Progenitor cell of endocrine pancreas (in vitro differentiated cells): ENCODE measurements at regions not wholly inside any gene's neighbourhood (a gene's known extent, or its start where the extent isn't known, plus 50 kb on each side); places are given as distances from the start of the nearest gene placed in this dataset.
"Not testable (repeated sequence)": the region's sequence is repeated elsewhere in the genome, so short reads cannot be mapped to it uniquely, and the experiment has no call there.

Source experiments
- DNase-seq: peaks from one replicate; pipeline ENCODE4 v3.0.0; 2021; ENCODE audit warnings: low spot score; ENCODE audit not compliant: unreplicated experiment
- H3K27ac Mint-ChIP-seq: 2 replicates; pipeline ENCODE4 v1.8.0; 2021; ENCODE audit warnings: mild to moderate bottlenecking, moderate library complexity, mixed read lengths
- H3K27me3 Mint-ChIP-seq: 2 replicates; pipeline ENCODE4 v1.8.0; 2021; ENCODE audit warnings: mixed read lengths
- H3K36me3 Mint-ChIP-seq: 2 replicates; pipeline ENCODE4 v1.8.0; 2022; ENCODE audit warnings: mixed read lengths; ENCODE audit not compliant: insufficient read depth
- H3K4me1 Mint-ChIP-seq: 2 replicates; pipeline ENCODE4 v1.8.0; 2021; ENCODE audit warnings: low read depth, mixed read lengths
- H3K4me3 Mint-ChIP-seq: 2 replicates; pipeline ENCODE4 v1.8.0; 2021; ENCODE audit warnings: low read depth, mild to moderate bottlenecking, moderate library complexity, mixed read lengths
- H3K9me3 Mint-ChIP-seq: 2 replicates; pipeline ENCODE4 v1.8.0; 2021; ENCODE audit warnings: low read depth, mixed read lengths
- TF ChIP-seq, protein P1 (sequence below): fragments of 200-600 bp; sonication (generic); IDR thresholded peaks from one replicate; pipeline ENCODE4 v1.5.0; 2021; ENCODE audit warnings: antibody characterized with exemption, mild to moderate bottlenecking; ENCODE audit not compliant: unreplicated experiment

DNA sequence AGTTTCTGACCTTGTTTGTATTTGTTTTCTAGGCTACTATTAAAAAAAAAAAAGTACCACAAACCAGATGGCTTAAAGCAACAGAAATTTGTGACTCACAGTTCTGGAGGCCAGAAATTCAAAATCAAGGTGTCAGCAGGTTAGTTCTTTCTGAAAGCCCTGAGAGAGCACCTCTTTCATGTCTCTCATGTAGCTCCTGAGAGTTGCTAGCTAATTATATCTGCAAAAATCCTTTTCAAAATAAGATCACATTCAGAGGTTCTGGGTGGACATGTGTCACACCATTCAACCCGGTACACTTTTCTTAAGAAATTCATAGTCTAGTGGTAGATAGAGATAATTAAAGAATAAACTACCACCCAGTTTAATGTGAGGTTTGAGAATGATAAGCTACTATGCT, 888.6 kb downstream of the GRID1 start:
- Mint-ChIP-seq H3K4me3 (no peak overlapping the region), H3K27ac (no peak overlapping the region), H3K4me1 (no peaks in the 10 kb centered on the region), H3K27me3 (no peaks in the 10 kb centered on the region), H3K9me3 (peaks cover 2% of the 10 kb centered on the region), H3K36me3 (no peaks in the 10 kb centered on the region)
- DNase-seq: no peak
- TF ChIP-seq, protein P1, sequence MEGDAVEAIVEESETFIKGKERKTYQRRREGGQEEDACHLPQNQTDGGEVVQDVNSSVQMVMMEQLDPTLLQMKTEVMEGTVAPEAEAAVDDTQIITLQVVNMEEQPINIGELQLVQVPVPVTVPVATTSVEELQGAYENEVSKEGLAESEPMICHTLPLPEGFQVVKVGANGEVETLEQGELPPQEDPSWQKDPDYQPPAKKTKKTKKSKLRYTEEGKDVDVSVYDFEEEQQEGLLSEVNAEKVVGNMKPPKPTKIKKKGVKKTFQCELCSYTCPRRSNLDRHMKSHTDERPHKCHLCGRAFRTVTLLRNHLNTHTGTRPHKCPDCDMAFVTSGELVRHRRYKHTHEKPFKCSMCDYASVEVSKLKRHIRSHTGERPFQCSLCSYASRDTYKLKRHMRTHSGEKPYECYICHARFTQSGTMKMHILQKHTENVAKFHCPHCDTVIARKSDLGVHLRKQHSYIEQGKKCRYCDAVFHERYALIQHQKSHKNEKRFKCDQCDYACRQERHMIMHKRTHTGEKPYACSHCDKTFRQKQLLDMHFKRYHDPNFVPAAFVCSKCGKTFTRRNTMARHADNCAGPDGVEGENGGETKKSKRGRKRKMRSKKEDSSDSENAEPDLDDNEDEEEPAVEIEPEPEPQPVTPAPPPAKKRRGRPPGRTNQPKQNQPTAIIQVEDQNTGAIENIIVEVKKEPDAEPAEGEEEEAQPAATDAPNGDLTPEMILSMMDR: no peak

DNA sequence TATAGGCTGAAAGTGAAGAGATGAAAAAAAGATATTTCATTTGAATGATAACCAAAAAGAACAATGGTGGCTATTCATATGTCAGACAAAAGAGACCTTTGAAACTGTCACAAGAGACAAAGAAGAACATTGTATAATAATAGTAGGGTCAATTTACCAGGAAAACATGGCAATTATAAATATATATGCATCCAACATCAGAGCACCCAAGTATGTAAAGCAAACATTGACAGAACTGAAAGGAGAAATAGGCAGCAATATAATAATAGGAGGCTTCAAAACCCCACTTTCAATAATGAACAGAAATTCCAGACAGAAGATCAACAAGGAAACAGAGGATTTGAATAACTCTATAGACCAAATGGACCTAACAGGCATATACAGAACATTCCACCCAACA, 876.2 kb downstream of the GRID1 start:
- TF ChIP-seq, protein P1: no peak
- Mint-ChIP-seq H3K36me3 (no peaks in the 10 kb centered on the region), H3K4me3 (no peak overlapping the region), H3K4me1 (no peaks in the 10 kb centered on the region), H3K27me3 (peaks cover 4% of the 10 kb centered on the region), H3K9me3 (no peaks in the 10 kb centered on the region), H3K27ac (no peak overlapping the region)
- no peak for DNase-seq

GRCh38 chr10:85491652-85492051, 874.9 kb downstream of the GRID1 start:
- no peaks in the 10 kb centered on the region for H3K36me3 Mint-ChIP-seq
- no peaks in the 10 kb centered on the region for H3K9me3 Mint-ChIP-seq
- no peak overlapping the region for H3K27ac Mint-ChIP-seq
- DNase-seq: no peak
- TF ChIP-seq, protein P1: no peak
- no peaks in the 10 kb centered on the region for H3K4me1 Mint-ChIP-seq
- H3K4me3 Mint-ChIP-seq: no peak overlapping the region
- peaks cover 4% of the 10 kb centered on the region for H3K27me3 Mint-ChIP-seq

GRCh38 chr10:85492684-85493083, 873.9 kb downstream of the GRID1 start:
- TF ChIP-seq, protein P1: no peak
- no peak for DNase-seq
- no peaks in the 10 kb centered on the region for H3K4me1 Mint-ChIP-seq
- no peaks in the 10 kb centered on the region for H3K9me3 Mint-ChIP-seq
- H3K27ac Mint-ChIP-seq: no peak overlapping the region
- H3K36me3 Mint-ChIP-seq: no peaks in the 10 kb centered on the region
- no peak overlapping the region for H3K4me3 Mint-ChIP-seq
- peaks cover 4% of the 10 kb centered on the region for H3K27me3 Mint-ChIP-seq

DNA sequence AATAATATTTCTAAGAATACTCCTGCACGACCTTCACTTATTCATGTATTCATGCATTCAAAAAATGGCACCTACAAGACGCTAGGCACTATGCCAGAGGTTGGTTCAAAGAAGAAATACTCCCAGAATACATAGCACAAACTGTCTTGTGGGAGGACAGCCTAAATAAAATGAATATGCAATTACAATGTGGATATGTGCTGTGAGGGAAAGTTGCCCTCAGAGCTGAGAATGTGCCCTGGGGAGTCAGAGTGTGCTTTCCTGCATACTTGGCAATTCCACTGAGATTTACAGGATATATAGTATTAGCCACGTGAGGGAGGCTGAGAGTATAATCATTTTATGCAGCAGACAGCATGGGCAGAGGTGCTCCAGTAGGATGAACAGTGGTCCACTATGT, 872.9 kb downstream of the GRID1 start:
- DNase-seq: no peak
- H3K9me3 Mint-ChIP-seq: no peaks in the 10 kb centered on the region
- H3K27me3 Mint-ChIP-seq: peaks cover 4% of the 10 kb centered on the region
- H3K27ac Mint-ChIP-seq: no peak overlapping the region
- TF ChIP-seq, protein P1: no peak
- no peak overlapping the region for H3K4me3 Mint-ChIP-seq
- no peaks in the 10 kb centered on the region for H3K4me1 Mint-ChIP-seq
- H3K36me3 Mint-ChIP-seq: no peaks in the 10 kb centered on the region

GRCh38 chr10:85504641-85505040, 862.0 kb downstream of the GRID1 start:
- H3K9me3 Mint-ChIP-seq: peaks cover 26% of the 10 kb centered on the region
- not testable (repeated sequence) for H3K4me3 Mint-ChIP-seq, H3K36me3 Mint-ChIP-seq, H3K4me1 Mint-ChIP-seq, DNase-seq, H3K27ac Mint-ChIP-seq, H3K27me3 Mint-ChIP-seq
